ENCODE measurements at regions not wholly inside any gene's neighbourhood (a gene's known extent, or its start where the extent isn't known, plus 50 kb on each side); places are given as distances from the start of the nearest gene placed in this dataset.

DNA sequence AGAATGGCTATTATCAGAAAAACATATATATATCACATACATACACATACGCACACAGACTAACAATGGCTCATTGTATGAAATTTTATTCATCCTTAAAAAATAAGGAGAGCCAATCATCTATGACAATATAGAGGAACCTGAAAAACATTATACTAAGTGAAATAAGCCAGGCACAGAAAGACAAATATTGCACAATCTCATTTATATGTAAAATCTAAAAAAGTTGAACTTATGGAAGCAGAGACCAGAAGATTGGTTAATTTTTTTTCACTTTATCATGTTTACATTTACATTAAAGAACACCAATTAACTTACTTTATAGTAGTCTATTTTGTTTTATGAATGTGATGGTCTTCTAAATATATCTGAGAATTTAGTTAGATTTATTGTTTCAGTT, 198.7 kb downstream of the KIF2B start:
- no peak overlapping the region for H3K4me3 ChIP-seq (ENCODE audit: low read depth, low read length)
- TF ChIP-seq, protein P1, sequence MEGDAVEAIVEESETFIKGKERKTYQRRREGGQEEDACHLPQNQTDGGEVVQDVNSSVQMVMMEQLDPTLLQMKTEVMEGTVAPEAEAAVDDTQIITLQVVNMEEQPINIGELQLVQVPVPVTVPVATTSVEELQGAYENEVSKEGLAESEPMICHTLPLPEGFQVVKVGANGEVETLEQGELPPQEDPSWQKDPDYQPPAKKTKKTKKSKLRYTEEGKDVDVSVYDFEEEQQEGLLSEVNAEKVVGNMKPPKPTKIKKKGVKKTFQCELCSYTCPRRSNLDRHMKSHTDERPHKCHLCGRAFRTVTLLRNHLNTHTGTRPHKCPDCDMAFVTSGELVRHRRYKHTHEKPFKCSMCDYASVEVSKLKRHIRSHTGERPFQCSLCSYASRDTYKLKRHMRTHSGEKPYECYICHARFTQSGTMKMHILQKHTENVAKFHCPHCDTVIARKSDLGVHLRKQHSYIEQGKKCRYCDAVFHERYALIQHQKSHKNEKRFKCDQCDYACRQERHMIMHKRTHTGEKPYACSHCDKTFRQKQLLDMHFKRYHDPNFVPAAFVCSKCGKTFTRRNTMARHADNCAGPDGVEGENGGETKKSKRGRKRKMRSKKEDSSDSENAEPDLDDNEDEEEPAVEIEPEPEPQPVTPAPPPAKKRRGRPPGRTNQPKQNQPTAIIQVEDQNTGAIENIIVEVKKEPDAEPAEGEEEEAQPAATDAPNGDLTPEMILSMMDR (IDR thresholded peaks at IDR 0.05; ENCODE audit: insufficient read depth, low read depth, low read length, missing control alignments): no peak
- no peak for DNase-seq (ENCODE audit: low read depth)

DNA sequence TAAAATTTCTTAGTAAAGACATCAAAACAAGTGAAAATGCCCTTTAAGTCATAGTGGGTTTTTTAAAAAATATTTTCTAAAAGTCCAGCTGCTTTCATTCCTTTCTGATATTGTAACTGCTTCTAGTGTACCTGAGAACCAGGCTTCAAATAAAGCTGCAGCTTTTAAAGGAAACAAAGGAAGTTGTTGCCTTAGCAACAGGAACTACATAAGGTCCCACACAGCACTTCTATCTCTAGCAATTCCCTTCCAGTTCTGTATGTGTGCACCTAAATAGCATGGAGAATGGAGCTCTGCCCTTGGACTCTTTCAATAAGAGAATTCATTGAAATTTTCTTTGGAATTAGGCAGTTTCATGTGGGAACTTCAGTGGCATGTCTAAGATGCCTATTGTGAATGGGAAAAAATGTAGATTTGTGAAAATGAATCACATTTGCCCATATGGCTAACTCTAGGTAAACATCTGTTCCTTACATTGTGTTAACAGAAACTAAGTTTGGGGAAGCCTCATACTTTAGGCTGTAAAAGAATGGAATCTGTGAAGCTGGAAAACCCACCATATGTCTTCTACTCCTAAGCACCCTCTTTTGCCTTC, 206.4 kb downstream of the KIF2B start:
- H3K4me3 ChIP-seq (ENCODE audit: low read depth, low read length): no peak overlapping the region
- TF ChIP-seq, protein P1 (IDR thresholded peaks at IDR 0.05; ENCODE audit: insufficient read depth, low read depth, low read length, missing control alignments): no peak
- DNase-seq (ENCODE audit: low read depth): no peak

DNA sequence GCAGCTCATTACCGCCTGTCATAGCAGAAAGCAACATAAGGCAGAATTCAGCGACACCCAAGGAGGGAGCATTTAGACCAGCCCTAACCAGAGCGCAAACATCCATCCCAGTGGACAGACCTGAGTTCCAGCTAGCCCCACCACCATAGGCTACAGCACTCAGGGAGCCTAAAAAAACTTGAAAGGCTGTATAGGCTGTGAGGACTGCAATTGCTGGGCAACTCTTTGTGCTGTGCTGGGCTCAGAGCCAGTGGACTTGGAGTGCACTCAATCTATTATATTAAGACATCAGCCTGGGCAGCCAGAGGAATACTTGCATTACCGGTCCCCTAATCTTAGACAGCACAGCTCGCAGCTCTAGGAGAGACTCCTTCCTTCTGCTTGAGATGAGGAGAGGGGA, 207.3 kb downstream of the KIF2B start:
- DNase-seq (ENCODE audit: low read depth): no peak
- H3K4me3 ChIP-seq (ENCODE audit: low read depth, low read length): no peak overlapping the region
- TF ChIP-seq, protein P1 (IDR thresholded peaks at IDR 0.05; ENCODE audit: insufficient read depth, low read depth, low read length, missing control alignments): no peak

DNA sequence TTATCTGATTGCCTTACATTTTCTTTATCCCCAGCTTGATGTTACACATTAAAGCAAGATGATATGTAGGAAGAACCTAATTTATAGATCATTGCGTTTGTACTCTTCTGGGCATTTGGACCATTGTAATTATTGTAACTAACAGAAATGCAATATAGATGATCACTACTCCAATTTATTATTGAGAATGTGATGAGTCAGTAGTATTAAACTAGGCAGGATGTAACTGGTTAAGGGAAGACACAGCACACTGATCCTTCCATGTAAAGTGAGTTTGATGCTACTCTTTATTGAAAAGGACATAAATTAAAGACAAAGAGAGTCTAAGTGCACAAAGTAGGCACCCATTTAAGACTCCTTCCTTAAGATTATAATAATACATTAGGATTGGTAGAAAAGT, 223.8 kb downstream of the KIF2B start:
- TF ChIP-seq, protein P1 (IDR thresholded peaks at IDR 0.05; ENCODE audit: insufficient read depth, low read depth, low read length, missing control alignments): no peak
- no peak for DNase-seq (ENCODE audit: low read depth)
- H3K4me3 ChIP-seq (ENCODE audit: low read depth, low read length): no peak overlapping the region

DNA sequence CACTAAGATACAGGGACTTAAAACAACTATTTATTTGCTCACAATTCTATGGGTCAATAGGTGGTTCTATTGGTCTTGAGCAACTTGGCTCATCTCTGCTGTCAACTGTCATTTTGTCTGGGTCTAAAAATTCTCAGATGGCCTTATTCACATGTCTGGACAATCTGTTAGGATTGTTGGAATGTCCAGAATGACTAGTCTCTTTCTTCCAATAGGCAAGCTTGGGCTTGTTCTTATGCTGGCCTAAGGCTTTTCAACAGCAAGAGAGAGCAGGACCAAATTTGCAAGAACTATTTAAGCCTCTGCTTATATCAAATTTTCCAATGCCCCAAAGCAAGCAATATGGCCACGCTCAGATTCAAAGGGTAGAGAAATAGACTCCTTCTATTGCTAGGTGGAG, 240.9 kb downstream of the KIF2B start:
- DNase-seq (ENCODE audit: low read depth): no peak
- H3K4me3 ChIP-seq (ENCODE audit: low read depth, low read length): no peak overlapping the region
- TF ChIP-seq, protein P1 (IDR thresholded peaks at IDR 0.05; ENCODE audit: insufficient read depth, low read depth, low read length, missing control alignments): no peak

DNA sequence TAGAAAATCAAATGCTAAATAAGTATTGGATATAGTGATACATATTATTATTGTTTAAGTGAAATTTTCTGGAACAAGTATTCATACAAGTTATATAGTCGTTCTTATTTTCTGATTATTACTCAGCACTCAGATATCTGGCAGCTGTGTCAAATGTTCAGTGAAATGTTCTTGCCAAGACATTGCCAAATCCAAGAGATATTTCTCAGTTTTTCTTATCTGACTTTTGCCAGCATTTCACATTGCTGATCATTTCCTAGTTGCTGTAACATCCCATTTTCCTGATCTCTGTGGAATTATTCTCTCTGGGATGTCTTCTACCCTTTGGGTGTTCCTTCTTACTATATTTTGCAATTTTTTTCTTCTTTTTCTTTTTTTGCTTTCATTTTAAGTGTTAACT, 262.3 kb downstream of the KIF2B start:
- no peak overlapping the region for H3K4me3 ChIP-seq (ENCODE audit: low read depth, low read length)
- DNase-seq (ENCODE audit: low read depth): no peak
- TF ChIP-seq, protein P1 (IDR thresholded peaks at IDR 0.05; ENCODE audit: insufficient read depth, low read depth, low read length, missing control alignments): no peak

DNA sequence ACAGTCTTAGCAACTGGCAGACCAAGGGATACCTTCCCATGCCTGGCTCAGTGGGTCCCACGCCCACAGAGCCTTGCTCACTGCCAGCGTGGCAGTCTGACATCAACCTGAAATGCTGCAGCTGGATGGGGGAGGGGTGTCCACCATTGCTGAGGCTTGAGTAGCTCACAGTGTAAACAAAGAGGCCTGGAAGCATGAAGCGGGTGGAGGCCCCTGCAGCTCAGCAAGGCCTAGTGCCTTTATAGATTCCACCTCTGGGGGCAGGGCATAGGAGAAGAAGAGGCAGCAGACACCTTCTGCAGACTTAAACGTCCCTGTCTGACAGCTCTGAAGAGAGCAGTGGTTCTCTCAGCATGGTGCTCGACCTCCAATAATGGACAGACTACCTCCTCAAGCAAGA, 263.2 kb downstream of the KIF2B start:
- H3K4me3 ChIP-seq (ENCODE audit: low read depth, low read length): no peak overlapping the region
- TF ChIP-seq, protein P1 (IDR thresholded peaks at IDR 0.05; ENCODE audit: insufficient read depth, low read depth, low read length, missing control alignments): no peak
- DNase-seq (ENCODE audit: low read depth): no peak

Data from GM12865 (cell line).